HG02840 (cell line): ENCODE measurements at regions not wholly inside any gene's neighbourhood (a gene's known extent, or its start where the extent isn't known, plus 50 kb on each side); places are given as distances from the start of the nearest gene placed in this dataset.

Source experiments
- ATAC-seq: cut with Tn5 transposase; IDR thresholded peaks from one replicate; pipeline ENCODE4 v1.9.1; 2021; ENCODE audit warnings: mild to moderate bottlenecking, moderate library complexity, moderate number of reproducible peaks; ENCODE audit not compliant: unreplicated experiment, low FRiP score

DNA sequence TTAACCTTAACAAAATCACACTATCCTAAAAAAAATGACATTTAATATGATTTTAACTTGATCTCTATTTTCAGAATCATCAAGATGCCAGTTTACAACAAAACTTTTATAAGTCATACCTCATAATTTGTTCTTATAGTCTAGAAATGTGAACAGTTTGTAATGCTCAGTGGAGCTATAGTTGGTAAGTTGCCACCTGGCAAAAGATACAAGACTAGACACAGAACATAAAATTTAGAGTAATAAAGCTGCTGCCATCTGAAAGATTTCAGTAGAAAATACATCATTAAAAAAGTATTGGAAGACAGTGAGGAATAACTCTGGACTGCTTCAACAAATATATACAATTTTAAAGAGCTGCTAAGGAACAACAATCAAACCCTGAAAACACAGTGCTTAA is 233.8 kb downstream of the GABRG2 start:
- no peak for ATAC-seq

DNA sequence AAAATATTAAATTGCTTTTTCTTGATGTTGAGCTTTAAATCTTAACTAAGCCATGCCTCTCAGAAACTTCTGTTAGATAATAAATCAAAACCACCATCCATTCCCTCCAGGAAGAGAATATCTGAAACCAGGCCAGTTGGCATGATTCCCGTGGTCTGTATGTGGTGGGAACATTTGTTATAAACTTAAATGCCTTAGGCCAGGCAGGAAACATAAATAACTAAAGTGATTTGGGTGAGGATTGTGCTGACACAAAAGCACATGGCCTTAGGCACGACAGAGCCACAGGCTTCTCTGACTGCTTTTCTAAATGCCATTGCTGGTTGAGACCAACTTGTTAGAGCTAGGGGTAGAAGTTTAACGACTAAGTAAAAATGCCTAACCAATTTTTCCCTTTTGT is 255.9 kb downstream of the GABRG2 start:
- ATAC-seq, result no peak

- no peak for ATAC-seq
These were observed 256.8 kb downstream of the GABRG2 start for GRCh38 chr5:162324328-162324727.

GRCh38 chr5:162325143-162325727 is 257.7 kb downstream of the GABRG2 start:
- ATAC-seq, result no peak

GRCh38 chr5:162334944-162335343 is 267.4 kb downstream of the GABRG2 start:
- no peak for ATAC-seq

- ATAC-seq, result no peak
These were observed 292.9 kb downstream of the GABRG2 start for GRCh38 chr5:162360373-162360931.

DNA sequence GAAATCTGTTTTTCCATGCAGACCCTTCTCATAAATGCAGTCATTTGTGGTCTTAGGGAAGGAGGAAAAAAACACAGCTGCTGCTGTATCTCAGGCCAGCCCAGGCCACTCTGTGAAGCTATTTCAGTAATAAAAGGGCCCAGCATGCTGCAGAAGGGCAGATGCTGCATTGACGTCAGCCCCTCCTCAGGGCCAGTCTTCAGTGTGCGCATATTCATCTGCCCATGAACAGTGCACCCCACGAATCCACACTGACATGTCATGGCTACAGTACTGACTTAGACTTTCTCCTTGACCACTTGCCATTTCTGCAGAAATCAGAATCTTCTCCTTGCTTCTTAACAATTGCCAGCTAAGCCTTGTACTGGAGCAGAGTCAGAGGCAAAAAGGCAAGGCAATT is 304.7 kb downstream of the GABRG2 start:
- no peak for ATAC-seq

GRCh38 chr5:162377895-162378294 is 310.3 kb downstream of the GABRG2 start:
- no peak for ATAC-seq

DNA sequence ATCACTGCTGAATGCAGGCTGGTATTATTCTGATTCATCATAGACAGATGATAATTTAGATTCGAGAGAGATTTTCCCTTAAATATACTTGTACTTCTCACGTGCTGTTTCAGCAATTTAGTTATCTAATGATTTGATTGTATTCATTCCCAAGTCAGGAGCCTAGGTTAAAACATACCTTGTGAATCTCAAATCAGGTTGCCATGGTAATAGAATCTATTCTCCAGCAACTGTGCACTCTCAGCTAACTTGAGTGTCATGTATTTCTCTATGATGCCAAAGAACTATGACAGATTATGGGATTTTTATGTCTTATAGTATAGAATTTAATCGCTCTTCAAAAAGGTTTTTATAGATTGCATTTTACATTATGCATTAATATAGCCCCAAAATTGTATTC is 315.3 kb downstream of the GABRG2 start:
- ATAC-seq, result no peak

GRCh38 chr5:162384225-162384624 is 316.7 kb downstream of the GABRG2 start:
- no peak for ATAC-seq

GRCh38 chr5:162391833-162392232 is 324.3 kb downstream of the GABRG2 start:
- no peak for ATAC-seq

- no peak for ATAC-seq
These were observed 324.8 kb downstream of the GABRG2 start for GRCh38 chr5:162392336-162392735.

DNA sequence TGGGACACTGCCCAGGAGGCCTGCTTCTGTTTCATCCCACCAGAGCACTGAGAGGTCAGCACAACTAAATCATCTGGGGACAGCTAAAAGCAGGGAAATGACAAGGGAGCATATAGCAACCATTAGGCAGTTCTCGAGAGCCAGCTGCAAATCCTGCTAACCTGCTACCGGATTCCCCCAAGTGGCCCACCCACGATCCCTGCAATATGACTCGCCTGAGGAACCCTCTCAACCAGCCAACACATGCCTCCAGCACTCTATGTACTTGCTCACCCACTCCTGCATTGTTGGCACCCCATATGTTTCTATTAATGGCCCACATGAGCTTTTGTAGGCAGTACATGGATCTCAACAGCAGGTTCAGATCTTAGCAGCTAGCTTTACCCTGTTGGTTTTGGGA is 326.0 kb downstream of the GABRG2 start:
- no peak for ATAC-seq

DNA sequence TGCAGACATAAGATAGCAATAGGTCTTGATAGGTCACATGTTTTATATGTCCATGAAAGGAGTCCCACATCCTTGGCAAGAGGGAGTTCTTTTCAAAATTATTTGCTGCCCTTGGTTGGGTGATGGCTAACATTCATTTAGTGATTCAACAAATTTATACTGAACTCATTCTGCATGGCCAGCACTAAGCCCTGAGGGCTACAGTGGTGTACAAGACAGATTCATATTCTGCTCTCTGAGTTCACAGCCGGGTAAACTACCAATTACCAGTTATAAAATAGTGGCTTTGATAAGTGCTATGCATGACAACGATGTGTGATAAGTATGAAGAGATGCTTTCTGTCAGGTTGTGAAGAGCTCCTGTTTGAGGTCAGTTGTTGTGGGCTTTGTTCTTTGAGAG is 340.0 kb downstream of the GABRG2 start:
- ATAC-seq, result no peak

DNA sequence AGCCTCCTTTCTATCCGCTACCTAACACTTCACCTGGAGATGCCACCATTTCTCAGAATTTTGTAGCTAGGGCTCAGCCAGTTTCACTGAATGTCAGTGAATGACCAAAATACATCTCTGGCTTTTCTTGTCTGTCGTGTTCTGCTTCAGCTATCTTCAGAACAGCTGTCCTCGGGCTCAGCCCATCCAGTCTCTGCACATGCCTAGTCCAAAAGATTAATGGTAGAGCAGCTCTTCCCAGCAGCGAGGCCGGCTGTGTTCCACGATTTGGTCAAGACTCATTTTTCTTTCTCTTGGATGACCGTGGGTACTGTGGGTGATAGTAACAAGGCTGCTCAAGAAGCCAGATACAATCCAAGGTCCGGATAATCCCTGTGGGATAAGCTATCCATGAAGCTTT is 342.8 kb downstream of the GABRG2 start:
- no peak for ATAC-seq

DNA sequence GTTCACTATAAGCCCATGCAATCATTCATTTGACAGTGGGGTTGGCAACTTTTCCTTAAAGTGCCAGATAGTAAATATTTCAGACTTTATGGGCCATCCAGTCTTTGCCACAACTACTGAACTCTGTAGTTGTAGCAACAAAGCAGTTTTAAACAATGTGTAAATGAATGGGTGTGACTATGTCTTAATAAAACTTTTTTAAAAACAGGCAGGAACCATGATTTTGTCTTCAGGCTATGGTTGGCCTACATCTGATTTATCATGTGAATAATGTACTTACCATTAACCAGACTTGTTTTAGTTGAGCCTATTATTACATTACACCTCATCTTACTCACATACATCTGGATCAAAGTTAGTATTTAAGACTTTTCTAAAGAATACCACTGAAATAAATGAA is 361.6 kb downstream of the GABRG2 start:
- no peak for ATAC-seq

GRCh38 chr5:162434281-162434680 is 366.7 kb downstream of the GABRG2 start:
- ATAC-seq, result no peak

DNA sequence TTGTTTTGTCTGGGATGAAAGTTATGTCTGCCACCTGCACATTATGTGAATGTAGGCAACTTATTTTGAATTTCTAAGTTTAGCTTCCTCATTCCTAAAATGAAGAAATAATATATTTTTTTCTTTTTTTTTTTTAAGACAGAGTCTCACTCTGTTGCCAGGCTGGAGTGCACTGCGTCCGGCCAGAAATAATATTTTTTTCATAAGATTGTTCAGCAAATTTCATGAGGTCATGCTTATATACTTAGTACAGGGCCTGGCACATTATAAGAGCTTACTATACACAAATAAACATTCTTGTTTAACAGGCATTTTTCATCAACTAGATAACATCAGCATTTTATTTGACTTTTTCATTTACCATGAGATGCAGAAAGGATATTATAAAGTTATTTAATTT is 368.5 kb downstream of the GABRG2 start:
- ATAC-seq, result no peak

DNA sequence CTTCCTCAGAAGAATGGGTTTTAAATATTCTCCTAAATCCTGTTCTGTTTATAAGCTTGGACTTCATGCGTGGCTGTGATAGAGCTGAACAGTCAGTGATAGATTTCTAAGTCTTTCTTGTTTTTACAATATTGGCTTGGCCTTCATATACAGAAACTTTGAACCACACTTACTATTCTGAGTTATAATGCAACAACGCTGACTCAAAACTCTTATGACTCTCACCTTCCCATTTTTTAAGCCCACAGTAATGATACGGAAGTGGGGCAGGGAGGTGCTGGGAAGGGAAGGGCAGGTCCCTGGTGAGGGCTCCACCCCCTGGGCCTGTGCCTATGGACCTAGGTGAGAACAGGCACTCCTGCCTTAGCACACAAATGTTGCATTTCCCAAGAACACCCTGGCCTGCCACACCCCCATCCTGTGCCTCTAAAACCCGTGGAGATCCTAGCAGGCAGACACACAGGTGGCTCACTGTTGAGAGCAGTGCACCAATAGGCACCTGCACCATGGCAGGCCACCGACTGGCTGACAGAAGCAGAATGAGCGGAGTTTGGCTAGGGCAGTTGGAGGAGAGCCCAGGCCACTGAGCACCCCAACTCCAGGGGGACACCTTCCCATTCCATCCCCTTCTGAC is 376.7 kb downstream of the GABRG2 start:
- no peak for ATAC-seq

DNA sequence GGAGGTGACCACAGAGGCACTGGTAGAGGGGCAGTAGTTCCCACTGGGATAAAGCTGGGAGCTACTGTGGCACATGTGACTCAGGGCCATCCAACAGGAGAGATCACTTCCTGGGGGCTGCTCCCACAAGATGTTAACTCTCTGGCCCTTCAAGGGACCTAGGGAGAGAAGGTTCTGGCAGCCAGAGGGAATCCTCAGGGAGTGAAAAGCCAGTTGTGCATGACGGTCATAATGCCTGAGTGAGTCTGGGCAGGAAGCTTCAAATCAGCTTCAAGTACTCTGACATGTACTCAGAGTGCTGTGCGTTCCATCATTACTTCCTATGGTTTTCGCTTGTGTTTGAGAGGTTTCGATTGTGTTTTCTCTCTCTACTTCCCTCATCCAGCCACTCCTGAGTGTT is 388.5 kb downstream of the GABRG2 start:
- no peak for ATAC-seq

- ATAC-seq, result no peak
These were observed 398.4 kb downstream of the GABRG2 start for GRCh38 chr5:162466011-162466410.

DNA sequence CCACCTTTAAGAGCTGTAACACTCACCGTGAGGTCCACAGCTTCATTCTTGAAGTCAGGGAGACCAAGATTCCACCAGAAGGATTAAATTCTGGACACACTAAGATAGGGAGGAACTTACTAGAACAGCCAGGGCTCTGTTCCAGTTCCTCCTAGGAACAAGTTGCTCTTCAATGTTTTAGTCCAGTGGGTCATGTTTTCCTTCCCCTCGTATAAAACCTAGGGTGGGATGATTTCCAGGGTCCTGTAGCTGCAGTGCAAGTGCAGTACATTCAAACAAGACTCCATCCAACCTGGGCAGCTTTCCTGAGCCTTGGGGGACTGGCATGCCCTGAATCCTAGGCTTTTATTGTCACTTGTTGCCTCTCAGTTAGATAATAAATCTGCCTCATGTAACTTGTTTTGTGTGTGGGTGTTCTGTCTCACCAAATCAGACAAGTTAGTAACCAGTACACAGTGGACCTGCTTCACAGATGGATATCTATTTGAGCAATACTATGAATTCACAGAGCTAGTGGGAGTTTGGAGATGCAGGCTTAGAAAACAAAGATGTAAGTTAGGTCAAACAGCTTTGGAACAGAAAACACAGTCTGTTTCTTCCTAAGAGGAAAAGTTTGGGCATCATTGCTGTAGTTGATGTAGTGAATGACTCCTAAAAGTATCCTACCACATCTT is 405.6 kb downstream of the GABRG2 start:
- ATAC-seq, result no peak
